ENCODE measurements at regions not wholly inside any gene's neighbourhood (a gene's known extent, or its start where the extent isn't known, plus 50 kb on each side); places are given as distances from the start of the nearest gene placed in this dataset.
A peak's percentile ranks its signal among the peaks of the same experiment; 100 is the strongest.

DNA sequence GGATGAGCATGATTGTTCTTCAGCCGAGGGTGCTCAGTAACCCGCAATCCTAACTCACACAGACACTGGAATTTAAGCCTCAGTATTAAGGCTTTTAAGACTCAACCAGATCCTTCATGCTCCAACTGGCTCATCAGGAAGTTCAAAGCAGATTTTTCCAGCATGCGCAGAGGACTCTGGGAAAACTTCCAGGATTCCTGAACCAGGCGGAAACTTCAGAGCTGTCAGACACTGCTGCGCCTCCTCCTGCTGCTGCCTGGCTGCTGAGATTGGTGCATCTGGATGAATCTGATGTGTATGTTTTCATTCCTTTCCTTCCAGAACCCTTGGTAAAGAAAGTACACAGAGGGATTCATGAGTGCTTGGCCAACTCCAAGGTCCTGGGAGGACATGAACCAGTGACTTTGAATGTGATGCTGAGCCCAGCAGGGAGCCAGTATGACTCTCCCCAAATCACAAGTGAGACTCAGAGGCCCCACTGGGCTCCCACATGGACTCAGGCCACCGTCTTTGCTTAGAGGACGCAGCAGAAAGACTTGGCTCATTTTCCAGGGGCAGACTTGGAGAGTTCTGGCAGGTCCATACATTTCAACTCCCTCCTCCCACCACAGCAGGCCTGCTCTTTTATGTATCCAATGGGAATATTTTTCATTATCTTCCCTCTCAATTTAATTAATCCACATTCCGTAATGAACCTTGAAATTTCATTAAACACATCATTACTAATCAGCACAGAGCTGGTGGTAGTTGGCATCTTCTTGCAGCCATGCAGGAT lies 143.5 kb upstream of the HDAC4 start:
- no peaks in the 10 kb centered on the region for H3K9me3 ChIP-seq (ENCODE audit: control insufficient read depth in 4 of 4, low read length in 3 of 4)
- no peak overlapping the region for H3K9ac ChIP-seq (ENCODE audit: low read depth in 1 of 2, low read length in 2 of 2)
- DNase-seq (ENCODE audit: low spot score): no peak
- no peaks in the 10 kb centered on the region for H3K4me1 ChIP-seq (ENCODE audit: control insufficient read depth in 4 of 4, insufficient read depth in 4 of 4, low read length in 3 of 4)
- no peak overlapping the region for H3K4me3 ChIP-seq (ENCODE audit: low read depth in 1 of 3, low read length in 3 of 3)
- TF ChIP-seq, protein P1, sequence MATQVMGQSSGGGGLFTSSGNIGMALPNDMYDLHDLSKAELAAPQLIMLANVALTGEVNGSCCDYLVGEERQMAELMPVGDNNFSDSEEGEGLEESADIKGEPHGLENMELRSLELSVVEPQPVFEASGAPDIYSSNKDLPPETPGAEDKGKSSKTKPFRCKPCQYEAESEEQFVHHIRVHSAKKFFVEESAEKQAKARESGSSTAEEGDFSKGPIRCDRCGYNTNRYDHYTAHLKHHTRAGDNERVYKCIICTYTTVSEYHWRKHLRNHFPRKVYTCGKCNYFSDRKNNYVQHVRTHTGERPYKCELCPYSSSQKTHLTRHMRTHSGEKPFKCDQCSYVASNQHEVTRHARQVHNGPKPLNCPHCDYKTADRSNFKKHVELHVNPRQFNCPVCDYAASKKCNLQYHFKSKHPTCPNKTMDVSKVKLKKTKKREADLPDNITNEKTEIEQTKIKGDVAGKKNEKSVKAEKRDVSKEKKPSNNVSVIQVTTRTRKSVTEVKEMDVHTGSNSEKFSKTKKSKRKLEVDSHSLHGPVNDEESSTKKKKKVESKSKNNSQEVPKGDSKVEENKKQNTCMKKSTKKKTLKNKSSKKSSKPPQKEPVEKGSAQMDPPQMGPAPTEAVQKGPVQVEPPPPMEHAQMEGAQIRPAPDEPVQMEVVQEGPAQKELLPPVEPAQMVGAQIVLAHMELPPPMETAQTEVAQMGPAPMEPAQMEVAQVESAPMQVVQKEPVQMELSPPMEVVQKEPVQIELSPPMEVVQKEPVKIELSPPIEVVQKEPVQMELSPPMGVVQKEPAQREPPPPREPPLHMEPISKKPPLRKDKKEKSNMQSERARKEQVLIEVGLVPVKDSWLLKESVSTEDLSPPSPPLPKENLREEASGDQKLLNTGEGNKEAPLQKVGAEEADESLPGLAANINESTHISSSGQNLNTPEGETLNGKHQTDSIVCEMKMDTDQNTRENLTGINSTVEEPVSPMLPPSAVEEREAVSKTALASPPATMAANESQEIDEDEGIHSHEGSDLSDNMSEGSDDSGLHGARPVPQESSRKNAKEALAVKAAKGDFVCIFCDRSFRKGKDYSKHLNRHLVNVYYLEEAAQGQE (IDR thresholded peaks at IDR 0.05): peak; percentile 28
- no peak for TF ChIP-seq TAF1 (conservative IDR thresholded peaks at IDR 0.05)
- no peaks in the 10 kb centered on the region for H3K36me3 ChIP-seq (ENCODE audit: control insufficient read depth in 4 of 4, insufficient read depth in 3 of 4, low read depth in 1 of 4, low read length in 3 of 4)
- 80% methylated on average over 8 of the region's 8 CpGs for WGBS
- H3K27ac ChIP-seq (ENCODE audit: low read depth in 1 of 2, low read length in 2 of 2): no peak overlapping the region
- H3K27me3 ChIP-seq (ENCODE audit: control insufficient read depth in 4 of 4, insufficient read depth in 4 of 4, low read length in 3 of 4): no peaks in the 10 kb centered on the region

DNA sequence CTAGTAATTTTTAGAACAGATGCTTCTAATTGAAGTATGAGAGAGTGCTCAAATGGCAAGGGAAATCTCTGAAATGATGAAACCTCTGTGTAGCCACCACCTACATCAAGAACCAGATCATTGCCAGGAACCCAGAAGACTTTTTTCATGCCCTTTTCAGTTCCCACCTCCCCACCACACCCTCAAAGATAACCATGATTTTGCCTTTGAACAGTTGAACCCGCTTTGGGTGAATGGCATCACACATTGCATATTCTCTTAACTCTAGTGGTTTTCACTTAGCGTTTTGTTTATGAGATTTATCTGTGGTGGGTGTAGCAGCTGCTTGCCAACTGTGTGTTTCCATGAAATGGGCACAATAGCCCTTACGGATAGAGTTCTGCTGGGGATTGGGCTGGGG lies 142.9 kb upstream of the HDAC4 start:
- Histone ChIP-seq H3K9me3 (ENCODE audit: control insufficient read depth in 4 of 4, low read length in 3 of 4) (no peaks in the 10 kb centered on the region), H3K4me1 (ENCODE audit: control insufficient read depth in 4 of 4, insufficient read depth in 4 of 4, low read length in 3 of 4) (no peaks in the 10 kb centered on the region), H3K27ac (ENCODE audit: low read depth in 1 of 2, low read length in 2 of 2) (no peak overlapping the region), H3K9ac (ENCODE audit: low read depth in 1 of 2, low read length in 2 of 2) (no peak overlapping the region), H3K36me3 (ENCODE audit: control insufficient read depth in 4 of 4, insufficient read depth in 3 of 4, low read depth in 1 of 4, low read length in 3 of 4) (no peaks in the 10 kb centered on the region), H3K4me3 (ENCODE audit: low read depth in 1 of 3, low read length in 3 of 3) (no peak overlapping the region), H3K27me3 (ENCODE audit: control insufficient read depth in 4 of 4, insufficient read depth in 4 of 4, low read length in 3 of 4) (no peaks in the 10 kb centered on the region)
- 75% methylated on average over 3 of the region's 3 CpGs for WGBS
- DNase-seq (ENCODE audit: low spot score): no peak
- TF ChIP-seq EGR1 (IDR thresholded peaks at IDR 0.05; ENCODE audit: low read depth in 2 of 2) (no peak), HNF4G (IDR thresholded peaks at IDR 0.05) (no peak), FOXA1 (IDR thresholded peaks at IDR 0.05) (no peak), JUND (IDR thresholded peaks at IDR 0.05) (no peak), TAF1 (conservative IDR thresholded peaks at IDR 0.05) (no peak), NR2F2 (IDR thresholded peaks at IDR 0.05) (no peak), RAD21 (IDR thresholded peaks at IDR 0.05) (no peak), GABPA (IDR thresholded peaks at IDR 0.05 in 1 of 2, conservative IDR thresholded peaks at IDR 0.05 in 1 of 2) (no peak), SP1 (IDR thresholded peaks at IDR 0.05) (no peak), RXRA (IDR thresholded peaks at IDR 0.05) (no peak), FOXA2 (IDR thresholded peaks at IDR 0.05) (no peak), HNF4A (conservative IDR thresholded peaks at IDR 0.05) (no peak)
- TF ChIP-seq, protein P2, sequence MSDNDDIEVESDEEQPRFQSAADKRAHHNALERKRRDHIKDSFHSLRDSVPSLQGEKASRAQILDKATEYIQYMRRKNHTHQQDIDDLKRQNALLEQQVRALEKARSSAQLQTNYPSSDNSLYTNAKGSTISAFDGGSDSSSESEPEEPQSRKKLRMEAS (IDR thresholded peaks at IDR 0.05): no peak
- TF ChIP-seq, protein P1 (IDR thresholded peaks at IDR 0.05): no peak
- TF ChIP-seq, protein P3, sequence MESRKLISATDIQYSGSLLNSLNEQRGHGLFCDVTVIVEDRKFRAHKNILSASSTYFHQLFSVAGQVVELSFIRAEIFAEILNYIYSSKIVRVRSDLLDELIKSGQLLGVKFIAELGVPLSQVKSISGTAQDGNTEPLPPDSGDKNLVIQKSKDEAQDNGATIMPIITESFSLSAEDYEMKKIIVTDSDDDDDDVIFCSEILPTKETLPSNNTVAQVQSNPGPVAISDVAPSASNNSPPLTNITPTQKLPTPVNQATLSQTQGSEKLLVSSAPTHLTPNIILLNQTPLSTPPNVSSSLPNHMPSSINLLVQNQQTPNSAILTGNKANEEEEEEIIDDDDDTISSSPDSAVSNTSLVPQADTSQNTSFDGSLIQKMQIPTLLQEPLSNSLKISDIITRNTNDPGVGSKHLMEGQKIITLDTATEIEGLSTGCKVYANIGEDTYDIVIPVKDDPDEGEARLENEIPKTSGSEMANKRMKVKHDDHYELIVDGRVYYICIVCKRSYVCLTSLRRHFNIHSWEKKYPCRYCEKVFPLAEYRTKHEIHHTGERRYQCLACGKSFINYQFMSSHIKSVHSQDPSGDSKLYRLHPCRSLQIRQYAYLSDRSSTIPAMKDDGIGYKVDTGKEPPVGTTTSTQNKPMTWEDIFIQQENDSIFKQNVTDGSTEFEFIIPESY (IDR thresholded peaks at IDR 0.05): no peak
- TF ChIP-seq, protein P4, sequence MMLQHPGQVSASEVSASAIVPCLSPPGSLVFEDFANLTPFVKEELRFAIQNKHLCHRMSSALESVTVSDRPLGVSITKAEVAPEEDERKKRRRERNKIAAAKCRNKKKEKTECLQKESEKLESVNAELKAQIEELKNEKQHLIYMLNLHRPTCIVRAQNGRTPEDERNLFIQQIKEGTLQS (IDR thresholded peaks at IDR 0.05): no peak
- TF ChIP-seq, protein P5, sequence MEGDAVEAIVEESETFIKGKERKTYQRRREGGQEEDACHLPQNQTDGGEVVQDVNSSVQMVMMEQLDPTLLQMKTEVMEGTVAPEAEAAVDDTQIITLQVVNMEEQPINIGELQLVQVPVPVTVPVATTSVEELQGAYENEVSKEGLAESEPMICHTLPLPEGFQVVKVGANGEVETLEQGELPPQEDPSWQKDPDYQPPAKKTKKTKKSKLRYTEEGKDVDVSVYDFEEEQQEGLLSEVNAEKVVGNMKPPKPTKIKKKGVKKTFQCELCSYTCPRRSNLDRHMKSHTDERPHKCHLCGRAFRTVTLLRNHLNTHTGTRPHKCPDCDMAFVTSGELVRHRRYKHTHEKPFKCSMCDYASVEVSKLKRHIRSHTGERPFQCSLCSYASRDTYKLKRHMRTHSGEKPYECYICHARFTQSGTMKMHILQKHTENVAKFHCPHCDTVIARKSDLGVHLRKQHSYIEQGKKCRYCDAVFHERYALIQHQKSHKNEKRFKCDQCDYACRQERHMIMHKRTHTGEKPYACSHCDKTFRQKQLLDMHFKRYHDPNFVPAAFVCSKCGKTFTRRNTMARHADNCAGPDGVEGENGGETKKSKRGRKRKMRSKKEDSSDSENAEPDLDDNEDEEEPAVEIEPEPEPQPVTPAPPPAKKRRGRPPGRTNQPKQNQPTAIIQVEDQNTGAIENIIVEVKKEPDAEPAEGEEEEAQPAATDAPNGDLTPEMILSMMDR (IDR thresholded peaks at IDR 0.05; ENCODE audit: low read depth, low read length, missing input control): no peak

Data from liver (tissue), 8 donors.